Ascending aorta (tissue), 2 donors: ENCODE measurements at regions not wholly inside any gene's neighbourhood (a gene's known extent, or its start where the extent isn't known, plus 50 kb on each side); places are given as distances from the start of the nearest gene placed in this dataset.

ENCODE experiments used
- DNase-seq, 2 donors: peaks; one replicate each; pipeline ENCODE4 v3.0.0-alpha.2; 2019; ENCODE audit warnings: low spot score in 2 of 2
- H3K27ac ChIP-seq, 2 donors: fragments of 200-600 bp; sonication (generic); one replicate each; pipeline ENCODE4 v1.5.1; 2016 to 2017; ENCODE audit warnings: mild to moderate bottlenecking in 1 of 2
- H3K27me3 ChIP-seq: fragments of 200-600 bp; sonication (generic); one replicate; pipeline ENCODE4 v1.5.1; 2017
- H3K36me3 ChIP-seq, 2 donors: fragments of 200-600 bp; sonication (generic); one replicate each; pipeline ENCODE4 v1.5.1; 2016
- H3K4me1 ChIP-seq, 2 donors: fragments of 200-600 bp; sonication (generic); one replicate each; pipeline ENCODE4 v1.5.1; 2016 to 2017; ENCODE audit warnings: mild to moderate bottlenecking in 1 of 2
- H3K4me3 ChIP-seq, 2 donors: fragments of 200-600 bp; sonication (generic); one replicate each; pipeline ENCODE4 v1.5.1; 2016 to 2017; ENCODE audit warnings: mild to moderate bottlenecking in 1 of 2
- H3K9me3 ChIP-seq, 2 donors: fragments of 200-600 bp; sonication (generic); one replicate each; pipeline ENCODE4 v1.5.1; 2016
- intact Hi-C: fragments of 100-400 bp; cut with DNase I; formaldehyde crosslinking; loops from one replicate; pipeline ENCODE4 v1.15.1; 2023
- TF ChIP-seq, protein P1 (sequence below), 3 experiments: fragments of 200-600 bp in 2 of 3; fragments of 450-650 bp in 1 of 3; sonication (generic) in 2 of 3; IDR thresholded peaks; one replicate each; pipeline ENCODE4 v1.5.1; 2016 to 2019; ENCODE audit warnings: antibody characterized with exemption in 3 of 3, mild to moderate bottlenecking in 1 of 3, moderate library complexity in 1 of 3

GRCh38 chr12:59119676-59120075 lies 199.4 kb upstream of the LRIG3 start:
- no peak overlapping the region for H3K27ac ChIP-seq
- H3K9me3 ChIP-seq, result no peaks in the 10 kb centered on the region
- H3K4me3 ChIP-seq, result no peak overlapping the region
- no peaks in the 10 kb centered on the region for H3K36me3 ChIP-seq
- no peaks in the 10 kb centered on the region for H3K27me3 ChIP-seq
- TF ChIP-seq, protein P1, sequence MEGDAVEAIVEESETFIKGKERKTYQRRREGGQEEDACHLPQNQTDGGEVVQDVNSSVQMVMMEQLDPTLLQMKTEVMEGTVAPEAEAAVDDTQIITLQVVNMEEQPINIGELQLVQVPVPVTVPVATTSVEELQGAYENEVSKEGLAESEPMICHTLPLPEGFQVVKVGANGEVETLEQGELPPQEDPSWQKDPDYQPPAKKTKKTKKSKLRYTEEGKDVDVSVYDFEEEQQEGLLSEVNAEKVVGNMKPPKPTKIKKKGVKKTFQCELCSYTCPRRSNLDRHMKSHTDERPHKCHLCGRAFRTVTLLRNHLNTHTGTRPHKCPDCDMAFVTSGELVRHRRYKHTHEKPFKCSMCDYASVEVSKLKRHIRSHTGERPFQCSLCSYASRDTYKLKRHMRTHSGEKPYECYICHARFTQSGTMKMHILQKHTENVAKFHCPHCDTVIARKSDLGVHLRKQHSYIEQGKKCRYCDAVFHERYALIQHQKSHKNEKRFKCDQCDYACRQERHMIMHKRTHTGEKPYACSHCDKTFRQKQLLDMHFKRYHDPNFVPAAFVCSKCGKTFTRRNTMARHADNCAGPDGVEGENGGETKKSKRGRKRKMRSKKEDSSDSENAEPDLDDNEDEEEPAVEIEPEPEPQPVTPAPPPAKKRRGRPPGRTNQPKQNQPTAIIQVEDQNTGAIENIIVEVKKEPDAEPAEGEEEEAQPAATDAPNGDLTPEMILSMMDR (IDR thresholded peaks at IDR 0.05), result no peak
- intact Hi-C loops, result loop anchor here (10.0 kb wide), 1 partner anchor 705 kb away; no protein-coding TSS in a partner anchor
- H3K4me1 ChIP-seq, result peaks cover 3 to 15% of the 10 kb centered on the region in 2 donors
- DNase-seq, result no peak

DNA sequence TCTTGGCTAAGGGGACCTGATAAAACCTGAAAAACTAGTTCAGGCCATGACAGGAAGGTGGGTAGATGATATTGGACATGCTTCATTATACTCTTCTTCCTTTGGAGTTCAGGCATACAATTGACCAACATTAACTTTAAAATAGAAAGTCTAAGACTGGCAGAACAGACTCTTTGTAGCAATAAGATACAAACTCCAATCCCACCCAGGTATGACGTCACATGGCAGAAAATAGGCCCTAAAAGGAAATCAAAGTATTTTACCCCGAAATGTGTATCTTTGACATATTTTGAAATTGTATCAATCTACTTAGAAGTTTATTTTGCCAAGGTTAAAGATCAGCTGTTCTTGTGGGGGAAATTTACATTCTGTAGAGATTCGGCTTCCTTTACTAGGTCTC lies 198.1 kb upstream of the LRIG3 start:
- TF ChIP-seq, protein P1 (IDR thresholded peaks at IDR 0.05), result no peak
- Histone ChIP-seq H3K27ac (no peak overlapping the region), H3K27me3 (no peaks in the 10 kb centered on the region), H3K9me3 (no peaks in the 10 kb centered on the region), H3K4me3 (no peak overlapping the region), H3K4me1 (peaks cover 3 to 15% of the 10 kb centered on the region in 2 donors), H3K36me3 (no peaks in the 10 kb centered on the region)
- intact Hi-C loops, result loop anchor here (10.0 kb wide), 1 partner anchor 704 kb away; no protein-coding TSS in a partner anchor
- no peak for DNase-seq

- Histone ChIP-seq H3K36me3 (no peaks in the 10 kb centered on the region), H3K4me3 (no peak overlapping the region), H3K27me3 (no peaks in the 10 kb centered on the region), H3K4me1 (peaks cover 0 to 3% of the 10 kb centered on the region in 2 donors), H3K27ac (no peak overlapping the region), H3K9me3 (no peaks in the 10 kb centered on the region)
- TF ChIP-seq, protein P1 (IDR thresholded peaks at IDR 0.05), result no peak
- intact Hi-C loops, result loop anchor here (10.0 kb wide), 1 partner anchor 701 kb away; no protein-coding TSS in a partner anchor
- DNase-seq, result no peak
Measured at GRCh38 chr12:59115995-59116394, 195.7 kb upstream of the LRIG3 start.

DNA sequence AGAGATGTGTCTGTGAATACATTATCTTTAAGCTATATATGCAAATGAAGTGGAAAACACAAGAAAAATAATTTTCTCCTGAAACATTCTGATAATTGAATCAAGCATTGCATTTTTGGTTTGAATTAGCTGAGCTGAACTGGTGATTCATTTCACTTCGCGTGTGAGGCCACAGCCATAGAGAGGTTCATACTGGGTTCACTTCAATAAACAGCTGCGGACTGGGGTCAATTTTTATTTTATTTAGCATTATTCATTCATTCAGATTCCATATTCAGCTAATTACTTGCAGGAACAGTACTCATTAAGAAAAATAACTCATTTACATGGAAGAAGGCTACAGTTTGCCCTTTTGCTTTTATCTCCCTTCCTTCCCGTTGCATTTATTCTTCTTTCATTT lies 195.2 kb upstream of the LRIG3 start:
- intact Hi-C loops, result loop anchor here (10.0 kb wide), 1 partner anchor 701 kb away; no protein-coding TSS in a partner anchor
- Histone ChIP-seq H3K36me3 (no peaks in the 10 kb centered on the region), H3K4me3 (no peak overlapping the region), H3K4me1 (peaks cover 0 to 3% of the 10 kb centered on the region in 2 donors), H3K9me3 (no peaks in the 10 kb centered on the region), H3K27ac (no peak overlapping the region), H3K27me3 (no peaks in the 10 kb centered on the region)
- no peak for DNase-seq
- TF ChIP-seq, protein P1 (IDR thresholded peaks at IDR 0.05), result no peak

- DNase-seq, result peak; percentile 10 to 88
- intact Hi-C loops, result loop anchor here (1.0 to 10.0 kb wide), 3 partner anchors 36 to 699 kb away; no protein-coding TSS in a partner anchor
- no peaks in the 10 kb centered on the region for H3K4me1 ChIP-seq
Measured at GRCh38 chr12:59113831-59114615, 193.7 kb upstream of the LRIG3 start.

More at GRCh38 chr12:59113831-59114615, 193.7 kb upstream of the LRIG3 start:
- Histone ChIP-seq H3K36me3 (no peaks in the 10 kb centered on the region), H3K4me3 (no peak overlapping the region), H3K27ac (no peak overlapping the region), H3K27me3 (no peaks in the 10 kb centered on the region), H3K9me3 (no peaks in the 10 kb centered on the region)
- TF ChIP-seq, protein P1 (IDR thresholded peaks at IDR 0.05), result peak; percentile 87 to 92 (median 89)
